KMS-11 (cell line): ENCODE measurements at regions not wholly inside any gene's neighbourhood (a gene's known extent, or its start where the extent isn't known, plus 50 kb on each side); places are given as distances from the start of the nearest gene placed in this dataset.

ENCODE experiments used
- H2AFZ ChIP-seq: fragments of 200-600 bp; sonication (generic); 2 replicates; pipeline ENCODE4 v1.6.1; 2016; ENCODE audit warnings: antibody characterized with exemption, mixed run types, low read depth
- H3K27ac ChIP-seq: fragments of 200-600 bp; sonication (generic); 2 replicates; pipeline ENCODE4 v1.6.1; 2016; ENCODE audit warnings: mild to moderate bottlenecking, mixed run types
- H3K27me3 ChIP-seq: fragments of 200-600 bp; sonication (generic); 2 replicates; pipeline ENCODE4 v1.6.1; 2017; ENCODE audit warnings: mild to moderate bottlenecking, low read depth, mixed run types, moderate library complexity; ENCODE audit not compliant: insufficient read depth
- H3K36me3 ChIP-seq: fragments of 200-600 bp; sonication (generic); 2 replicates; pipeline ENCODE4 v1.6.1; 2017; ENCODE audit warnings: mild to moderate bottlenecking, mixed run types; ENCODE audit not compliant: insufficient read depth
- H3K4me1 ChIP-seq: fragments of 200-600 bp; sonication (generic); 2 replicates; pipeline ENCODE4 v1.6.1; 2016; ENCODE audit warnings: mild to moderate bottlenecking, low read depth, mixed run types; ENCODE audit not compliant: poor library complexity, severe bottlenecking
- H3K4me2 ChIP-seq: fragments of 200-600 bp; sonication (generic); 2 replicates; pipeline ENCODE4 v1.7.0; 2016; ENCODE audit warnings: mild to moderate bottlenecking, mixed run types
- H3K4me3 ChIP-seq: fragments of 200-600 bp; sonication (generic); IDR thresholded peaks from 2 replicates; pipeline ENCODE4 v1.6.1; 2017; ENCODE audit warnings: low read depth, low read length, mixed read lengths; ENCODE audit not compliant: insufficient read depth
- H3K79me2 ChIP-seq: fragments of 200-600 bp; sonication (generic); 2 replicates; pipeline ENCODE4 v1.6.1; 2016; ENCODE audit warnings: low read depth, mixed run types; ENCODE audit not compliant: insufficient read depth
- H3K9ac ChIP-seq: fragments of 200-600 bp; sonication (generic); 2 replicates; pipeline ENCODE4 v1.6.1; 2016; ENCODE audit warnings: mild to moderate bottlenecking, mixed run types
- H4K20me1 ChIP-seq: fragments of 200-600 bp; sonication (generic); 2 replicates; pipeline ENCODE4 v1.6.1; 2016; ENCODE audit warnings: mild to moderate bottlenecking, mixed run types; ENCODE audit not compliant: insufficient read depth
- TF ChIP-seq, protein P1 (sequence below): fragments of 200-600 bp; sonication (generic); conservative IDR thresholded peaks from 2 replicates; pipeline ENCODE4 v1.6.1; 2017; ENCODE audit warnings: low read depth, mild to moderate bottlenecking, antibody characterized with exemption, low read length, moderate library complexity, mixed read lengths

DNA sequence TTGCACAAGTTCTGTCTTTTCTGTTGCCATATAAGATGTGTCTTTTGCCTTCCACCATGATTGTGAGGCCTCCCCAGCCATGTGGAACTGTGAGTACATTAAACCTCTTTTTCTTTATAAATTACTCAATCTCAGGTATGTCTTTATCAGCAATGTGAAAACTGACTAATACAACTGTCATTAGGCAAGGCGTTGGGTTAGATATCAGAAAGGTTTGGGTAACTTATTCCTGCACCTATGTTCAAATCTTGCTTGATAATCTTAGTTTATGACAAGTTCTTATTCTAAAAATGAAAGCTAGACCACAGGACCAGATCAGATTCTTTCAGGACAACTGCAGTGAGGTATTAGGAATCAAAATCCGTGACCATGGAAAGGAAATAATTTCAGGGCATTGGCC lies 160.6 kb upstream of the BDNF start:
- Histone ChIP-seq H3K4me1 (no peaks in the 10 kb centered on the region), H2AFZ (no peak overlapping the region), H4K20me1 (no peaks in the 10 kb centered on the region), H3K9ac (no peak overlapping the region), H3K27ac (no peak overlapping the region), H3K27me3 (no peaks in the 10 kb centered on the region), H3K4me3 (no peak overlapping the region), H3K79me2 (no peaks in the 10 kb centered on the region), H3K36me3 (no peaks in the 10 kb centered on the region), H3K4me2 (no peak overlapping the region)
- TF ChIP-seq, protein P1, sequence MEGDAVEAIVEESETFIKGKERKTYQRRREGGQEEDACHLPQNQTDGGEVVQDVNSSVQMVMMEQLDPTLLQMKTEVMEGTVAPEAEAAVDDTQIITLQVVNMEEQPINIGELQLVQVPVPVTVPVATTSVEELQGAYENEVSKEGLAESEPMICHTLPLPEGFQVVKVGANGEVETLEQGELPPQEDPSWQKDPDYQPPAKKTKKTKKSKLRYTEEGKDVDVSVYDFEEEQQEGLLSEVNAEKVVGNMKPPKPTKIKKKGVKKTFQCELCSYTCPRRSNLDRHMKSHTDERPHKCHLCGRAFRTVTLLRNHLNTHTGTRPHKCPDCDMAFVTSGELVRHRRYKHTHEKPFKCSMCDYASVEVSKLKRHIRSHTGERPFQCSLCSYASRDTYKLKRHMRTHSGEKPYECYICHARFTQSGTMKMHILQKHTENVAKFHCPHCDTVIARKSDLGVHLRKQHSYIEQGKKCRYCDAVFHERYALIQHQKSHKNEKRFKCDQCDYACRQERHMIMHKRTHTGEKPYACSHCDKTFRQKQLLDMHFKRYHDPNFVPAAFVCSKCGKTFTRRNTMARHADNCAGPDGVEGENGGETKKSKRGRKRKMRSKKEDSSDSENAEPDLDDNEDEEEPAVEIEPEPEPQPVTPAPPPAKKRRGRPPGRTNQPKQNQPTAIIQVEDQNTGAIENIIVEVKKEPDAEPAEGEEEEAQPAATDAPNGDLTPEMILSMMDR: no peak

DNA sequence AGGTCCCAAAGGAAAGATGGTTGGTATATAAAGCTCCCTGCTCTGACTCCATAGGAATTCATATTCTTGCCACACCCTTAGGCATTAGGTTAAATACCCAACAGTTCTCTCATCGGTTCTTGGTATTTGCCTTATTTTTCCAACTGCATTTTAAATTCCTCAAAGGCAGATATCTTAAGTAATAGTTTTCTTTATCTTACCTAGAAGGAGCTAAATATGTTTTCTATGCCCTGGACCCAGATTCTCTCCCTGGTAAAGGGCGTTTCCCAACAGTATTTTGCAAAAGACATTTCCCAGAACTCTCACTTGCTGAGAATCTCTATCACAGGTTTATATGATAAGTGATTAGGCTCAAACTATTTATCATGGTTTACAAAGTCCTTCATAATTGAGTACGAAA lies 158.6 kb upstream of the BDNF start:
- no peak overlapping the region for H3K9ac ChIP-seq
- no peaks in the 10 kb centered on the region for H3K36me3 ChIP-seq
- TF ChIP-seq, protein P1: no peak
- no peaks in the 10 kb centered on the region for H3K79me2 ChIP-seq
- H3K4me2 ChIP-seq: no peak overlapping the region
- no peaks in the 10 kb centered on the region for H3K4me1 ChIP-seq
- no peak overlapping the region for H3K4me3 ChIP-seq
- no peaks in the 10 kb centered on the region for H3K27me3 ChIP-seq
- H2AFZ ChIP-seq: no peak overlapping the region
- H4K20me1 ChIP-seq: no peaks in the 10 kb centered on the region
- H3K27ac ChIP-seq: no peak overlapping the region

DNA sequence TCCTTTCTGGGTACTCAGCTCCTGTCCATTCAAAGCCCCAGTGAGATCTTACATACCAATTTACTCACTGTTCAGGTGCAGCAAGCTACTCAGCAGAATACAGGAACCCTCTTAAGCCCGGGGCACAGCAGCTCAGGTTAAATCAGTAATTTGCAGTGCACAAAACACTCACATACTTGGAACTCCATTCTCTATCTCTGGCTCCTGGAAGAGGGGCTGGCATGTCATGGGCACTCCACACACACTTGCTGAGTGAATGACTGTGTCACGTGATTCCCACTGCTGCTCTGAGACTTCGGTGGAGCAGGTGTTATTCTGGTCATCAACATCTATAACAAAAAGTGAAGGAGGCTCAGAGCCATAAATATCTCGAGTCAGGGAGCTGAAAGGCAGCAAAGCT lies 157.3 kb upstream of the BDNF start:
- Histone ChIP-seq H3K27me3 (no peaks in the 10 kb centered on the region), H3K27ac (no peak overlapping the region), H3K4me2 (no peak overlapping the region), H2AFZ (no peak overlapping the region), H4K20me1 (no peaks in the 10 kb centered on the region), H3K79me2 (no peaks in the 10 kb centered on the region), H3K9ac (no peak overlapping the region), H3K4me1 (no peaks in the 10 kb centered on the region), H3K36me3 (no peaks in the 10 kb centered on the region), H3K4me3 (no peak overlapping the region)
- TF ChIP-seq, protein P1: no peak

DNA sequence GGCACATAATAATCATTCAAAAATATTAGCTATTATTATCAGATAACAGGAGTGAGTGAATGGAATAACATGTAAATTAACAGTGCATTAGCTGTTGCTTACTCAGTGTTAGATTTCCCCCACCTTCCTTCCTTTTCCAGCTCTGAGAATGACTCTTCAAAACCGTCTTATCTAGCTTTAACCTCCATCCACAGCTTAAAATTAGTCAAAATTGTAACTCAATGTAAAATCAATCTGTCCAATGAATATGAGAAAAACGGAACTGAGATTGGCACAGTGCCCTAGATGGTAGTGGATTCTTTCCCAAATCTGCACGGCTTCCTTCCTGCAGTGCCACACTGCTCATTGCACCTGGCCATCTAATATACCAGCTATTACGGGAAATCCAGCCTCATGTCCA lies 156.8 kb upstream of the BDNF start:
- no peak overlapping the region for H3K4me2 ChIP-seq

More for the DNA sequence above, 156.8 kb upstream of the BDNF start:
- Histone ChIP-seq H3K4me1 (no peaks in the 10 kb centered on the region), H3K36me3 (no peaks in the 10 kb centered on the region), H3K4me3 (no peak overlapping the region), H2AFZ (no peak overlapping the region), H3K27me3 (no peaks in the 10 kb centered on the region), H3K27ac (no peak overlapping the region), H4K20me1 (no peaks in the 10 kb centered on the region), H3K79me2 (no peaks in the 10 kb centered on the region), H3K9ac (no peak overlapping the region)
- TF ChIP-seq, protein P1: no peak
